C4-2B (cell line): ENCODE measurements at regions not wholly inside any gene's neighbourhood (a gene's known extent, or its start where the extent isn't known, plus 50 kb on each side); places are given as distances from the start of the nearest gene placed in this dataset.

Experiments
- H3K27ac ChIP-seq: fragments of 450-650 bp; 2 replicates; pipeline ENCODE4 v1.5.1; 2017
- CTCF ChIP-seq: fragments of 450-650 bp; conservative IDR thresholded peaks from 2 replicates; pipeline ENCODE4 v1.5.1; 2017; ENCODE audit warnings: mild to moderate bottlenecking
- ZFX ChIP-seq: fragments of 450-650 bp; IDR thresholded peaks from 2 replicates; pipeline ENCODE4 v1.6.1; 2017

GRCh38 chr1:58038574-58038973 lies 508.0 kb downstream of the OMA1 start:
- TF ChIP-seq ZFX (no peak), CTCF (no peak)
- H3K27ac ChIP-seq, result no peak overlapping the region

GRCh38 chr1:58035523-58035922 lies 511.0 kb downstream of the OMA1 start:
- TF ChIP-seq CTCF, result peak; percentile 27
- no peak for TF ChIP-seq ZFX
- H3K27ac ChIP-seq, result no peak overlapping the region

- H3K27ac ChIP-seq, result no peak overlapping the region
- no peak for TF ChIP-seq CTCF
- TF ChIP-seq ZFX, result no peak
Measured at GRCh38 chr1:58033311-58033710, 513.2 kb downstream of the OMA1 start.

GRCh38 chr1:58032611-58033073 lies 513.9 kb downstream of the OMA1 start:
- TF ChIP-seq ZFX (no peak), CTCF (no peak)
- no peak overlapping the region for H3K27ac ChIP-seq

- TF ChIP-seq CTCF (no peak), ZFX (no peak)
- H3K27ac ChIP-seq, result no peak overlapping the region
Measured at GRCh38 chr1:58031416-58031815, 515.1 kb downstream of the OMA1 start.

GRCh38 chr1:58030456-58030855 lies 516.1 kb downstream of the OMA1 start:
- H3K27ac ChIP-seq, result no peak overlapping the region
- no peak for TF ChIP-seq ZFX
- TF ChIP-seq CTCF, result no peak

GRCh38 chr1:58017641-58018040 lies 528.9 kb downstream of the OMA1 start:
- no peak for TF ChIP-seq CTCF
- no peak overlapping the region for H3K27ac ChIP-seq
